ENCODE measurements at regions not wholly inside any gene's neighbourhood (a gene's known extent, or its start where the extent isn't known, plus 50 kb on each side); places are given as distances from the start of the nearest gene placed in this dataset.

GRCh38 chr10:111956841-111957240 is 226.7 kb downstream of the GPAM start:
- no peak overlapping the region for H3K27ac Mint-ChIP-seq

GRCh38 chr10:111962951-111963350 is 220.6 kb downstream of the GPAM start:
- Mint-ChIP-seq H3K27me3 (ENCODE audit: insufficient read depth, low read depth, poor library complexity) (no peaks in the 10 kb centered on the region), H3K4me1 (no peaks in the 10 kb centered on the region), H3K36me3 (ENCODE audit: low read depth) (peaks cover 4% of the 10 kb centered on the region; the same call in 1 of the 3 replicates), H3K27ac (no peak overlapping the region), H3K9me3 (peaks cover 12% of the 10 kb centered on the region), H3K4me3 (no peak overlapping the region)
- Histone ChIP-seq H3K4me3 (no peak overlapping the region), H3K36me3 (ENCODE audit: insufficient read depth) (no peaks in the 10 kb centered on the region), H3K4me2 (no peak overlapping the region), H3K4me1 (ENCODE audit: insufficient read depth) (no peaks in the 10 kb centered on the region), H3K27ac (ENCODE audit: low read depth) (no peak overlapping the region), H3F3A (replicated peaks; ENCODE audit: low read depth) (no peaks in the 10 kb centered on the region), H3K79me2 (replicated peaks; ENCODE audit: insufficient read depth) (no peaks in the 10 kb centered on the region), H2AFZ (no peak overlapping the region), H4K20me1 (replicated peaks; ENCODE audit: insufficient read depth) (no peaks in the 10 kb centered on the region), H3K27me3 (ENCODE audit: insufficient read depth) (no peaks in the 10 kb centered on the region), H3K9me2 (ENCODE audit: insufficient read depth) (peaks cover 8% of the 10 kb centered on the region; the same call in 1 of the 2 replicates)
- DNase-seq (ENCODE audit: low spot score) (no peak), ATAC-seq (no peak)
- TF ChIP-seq STAT1 (IDR thresholded peaks at IDR 0.05; ENCODE audit: unreplicated experiment) (no peak), CREB1 (CRISPR knock-in tag; IDR thresholded peaks at IDR 0.05; ENCODE audit: low read depth) (no peak), EZH2phosphoT487 (IDR thresholded peaks at IDR 0.05; ENCODE audit: unreplicated experiment) (no peak), EZH2 (IDR thresholded peaks at IDR 0.05; ENCODE audit: low read depth, unreplicated experiment) (no peak), ZNF462 (CRISPR knock-in tag; IDR thresholded peaks at IDR 0.05) (no peak), POLR2AphosphoS5 (IDR thresholded peaks at IDR 0.05; ENCODE audit: low read depth) (no peak), ETS1 (IDR thresholded peaks at IDR 0.05) (no peak), ZNF114 (CRISPR knock-in tag; IDR thresholded peaks at IDR 0.05) (no peak), JUNB (IDR thresholded peaks at IDR 0.05; ENCODE audit: unreplicated experiment) (no peak), ZNF331 (CRISPR knock-in tag; IDR thresholded peaks at IDR 0.05; ENCODE audit: low read depth) (no peak)

More at GRCh38 chr10:111956841-111957240, 226.7 kb downstream of the GPAM start:
- H4K20me1 ChIP-seq (replicated peaks; ENCODE audit: insufficient read depth): no peaks in the 10 kb centered on the region
- no peaks in the 10 kb centered on the region for H3K4me1 ChIP-seq (ENCODE audit: insufficient read depth)
- H3K4me3 Mint-ChIP-seq: no peak overlapping the region
- H3K27me3 Mint-ChIP-seq (ENCODE audit: insufficient read depth, low read depth, poor library complexity): peaks cover 4% of the 10 kb centered on the region
- no peaks in the 10 kb centered on the region for H3K4me1 Mint-ChIP-seq
- no peak overlapping the region for H3K4me2 ChIP-seq
- H3K27me3 ChIP-seq (ENCODE audit: insufficient read depth): no peaks in the 10 kb centered on the region
- peaks cover 7% of the 10 kb centered on the region; the same call in 1 of the 2 replicates for H3K9me2 ChIP-seq (ENCODE audit: insufficient read depth)
- peaks cover 19% of the 10 kb centered on the region for H3K36me3 Mint-ChIP-seq (ENCODE audit: low read depth)
- peaks cover 33% of the 10 kb centered on the region for H3K9me3 Mint-ChIP-seq
- ATAC-seq: no peak
- H3F3A ChIP-seq (replicated peaks; ENCODE audit: low read depth): no peaks in the 10 kb centered on the region
- no peak overlapping the region for H3K4me3 ChIP-seq
- no peak overlapping the region for H3K27ac ChIP-seq (ENCODE audit: low read depth)
- no peaks in the 10 kb centered on the region for H3K36me3 ChIP-seq (ENCODE audit: insufficient read depth)
- no peak overlapping the region for H2AFZ ChIP-seq
- TF ChIP-seq ETS1 (IDR thresholded peaks at IDR 0.05): no peak
- TF ChIP-seq NANOG (IDR thresholded peaks at IDR 0.05; ENCODE audit: borderline replicate concordance): no peak
- TF ChIP-seq POLR2AphosphoS5 (IDR thresholded peaks at IDR 0.05; ENCODE audit: low read depth): no peak
- no peaks in the 10 kb centered on the region for H3K79me2 ChIP-seq (replicated peaks; ENCODE audit: insufficient read depth)
- DNase-seq (ENCODE audit: low spot score): peak; percentile 2
